H9 (cell line): ENCODE measurements at regions not wholly inside any gene's neighbourhood (a gene's known extent, or its start where the extent isn't known, plus 50 kb on each side); places are given as distances from the start of the nearest gene placed in this dataset.

Source experiments
- DNase-seq: peaks from one replicate; pipeline ENCODE4 v3.0.0-alpha.2; 2017
- H2AFZ ChIP-seq: one replicate; pipeline ENCODE4 v1.6.1; 2013; ENCODE audit warnings: mild to moderate bottlenecking, low read length, control low read depth, moderate library complexity
- H2AK5ac ChIP-seq: 2 replicates; pipeline ENCODE4 v1.6.1; 2013; ENCODE audit warnings: low read length, control low read depth, mixed read lengths; ENCODE audit not compliant: insufficient read length
- H2BK120ac ChIP-seq: one replicate; pipeline ENCODE4 v1.6.1; 2013; ENCODE audit warnings: low read depth, mild to moderate bottlenecking, low read length, control low read depth, inconsistent platforms; ENCODE audit not compliant: poor library complexity, severe bottlenecking
- H2BK12ac ChIP-seq: 2 replicates; pipeline ENCODE4 v1.6.1; 2013; ENCODE audit warnings: low read length, control low read depth, mixed read lengths, low read depth; ENCODE audit not compliant: insufficient read length
- H2BK15ac ChIP-seq: 2 replicates; pipeline ENCODE4 v1.6.1; 2013; ENCODE audit warnings: low read depth, low read length, control low read depth
- H2BK20ac ChIP-seq: one replicate; pipeline ENCODE4 v1.6.1; 2013; ENCODE audit warnings: low read depth, mild to moderate bottlenecking, low read length, control low read depth, inconsistent platforms; ENCODE audit not compliant: poor library complexity, severe bottlenecking
- H2BK5ac ChIP-seq: 2 replicates; pipeline ENCODE4 v1.6.1; 2013; ENCODE audit warnings: low read length, control low read depth, mixed read lengths; ENCODE audit not compliant: insufficient read length
- H3K14ac ChIP-seq: 2 replicates; pipeline ENCODE4 v1.6.1; 2013; ENCODE audit warnings: low read length, control low read depth; ENCODE audit not compliant: insufficient read depth
- H3K18ac ChIP-seq: 2 replicates; pipeline ENCODE4 v1.6.1; 2013; ENCODE audit warnings: low read depth, mild to moderate bottlenecking, mixed read lengths, low read length, control low read depth; ENCODE audit not compliant: insufficient read length
- H3K23ac ChIP-seq: 2 replicates; pipeline ENCODE4 v1.6.1; 2013; ENCODE audit warnings: low read length, control low read depth, mixed read lengths, low read depth; ENCODE audit not compliant: insufficient read length
- H3K23me2 ChIP-seq: 2 replicates; pipeline ENCODE4 v1.6.1; 2013; ENCODE audit warnings: low read depth, mild to moderate bottlenecking, mixed read lengths, low read length, control low read depth; ENCODE audit not compliant: insufficient read length, poor library complexity, severe bottlenecking
- H3K27ac ChIP-seq: 2 replicates; pipeline ENCODE4 v1.5.1; 2013; ENCODE audit warnings: low read length, control low read depth, mixed read lengths, low read depth; ENCODE audit not compliant: insufficient read length
- H3K27me3 ChIP-seq: 2 replicates; pipeline ENCODE4 v1.6.1; 2013; ENCODE audit warnings: low read length, control low read depth, inconsistent platforms; ENCODE audit not compliant: insufficient read depth
- H3K4ac ChIP-seq: 2 replicates; pipeline ENCODE4 v1.6.1; 2013; ENCODE audit warnings: low read depth, mild to moderate bottlenecking, control low read depth, inconsistent platforms, low read length, moderate library complexity
- H3K4me1 ChIP-seq: 2 replicates; pipeline ENCODE4 v1.6.1; 2013; ENCODE audit warnings: low read length, control low read depth, inconsistent platforms; ENCODE audit not compliant: insufficient read depth
- H3K4me2 ChIP-seq: 2 replicates; pipeline ENCODE4 v1.6.1; 2013; ENCODE audit warnings: low read length, control low read depth, mixed read lengths; ENCODE audit not compliant: insufficient read length, insufficient read depth
- H3K56ac ChIP-seq: 2 replicates; pipeline ENCODE4 v1.6.1; 2013; ENCODE audit warnings: low read depth, mild to moderate bottlenecking, mixed read lengths, low read length, control low read depth; ENCODE audit not compliant: insufficient read length
- H3K79me1 ChIP-seq: 2 replicates; pipeline ENCODE4 v1.6.1; 2013; ENCODE audit warnings: low read depth, mild to moderate bottlenecking, moderate library complexity, low read length, control low read depth, inconsistent platforms; ENCODE audit not compliant: insufficient read depth, poor library complexity, severe bottlenecking
- H3K79me2 ChIP-seq: 2 replicates; pipeline ENCODE4 v1.6.1; 2013; ENCODE audit warnings: low read length, control low read depth, inconsistent platforms; ENCODE audit not compliant: insufficient read depth
- H3K9ac ChIP-seq: 2 replicates; pipeline ENCODE4 v1.6.1; 2013; ENCODE audit warnings: low read length, control low read depth, mixed read lengths; ENCODE audit not compliant: insufficient read length; ENCODE audit errors: extremely low read depth
- H3K9me3 ChIP-seq: one replicate; pipeline ENCODE4 v1.6.1; 2013; ENCODE audit warnings: low read depth, low read length, inconsistent platforms; ENCODE audit not compliant: control insufficient read depth
- H3T11ph ChIP-seq: one replicate; pipeline ENCODE4 v1.6.1; 2013; ENCODE audit warnings: mild to moderate bottlenecking, low read length, control low read depth, inconsistent platforms
- H4K20me1 ChIP-seq: one replicate; pipeline ENCODE4 v1.6.1; 2013; ENCODE audit not compliant: control insufficient read depth, insufficient read length, insufficient read depth
- H4K5ac ChIP-seq: 2 replicates; pipeline ENCODE4 v1.6.1; 2013; ENCODE audit warnings: low read depth, mild to moderate bottlenecking, mixed read lengths, low read length, control low read depth; ENCODE audit not compliant: insufficient read length
- H4K8ac ChIP-seq: replicated peaks from 2 replicates; pipeline ENCODE4 v1.6.1; 2013; ENCODE audit warnings: low read length, control low read depth, mixed read lengths, low read depth; ENCODE audit not compliant: insufficient read length
- H4K91ac ChIP-seq: 2 replicates; pipeline ENCODE4 v1.6.1; 2013; ENCODE audit warnings: low read depth, mild to moderate bottlenecking, moderate library complexity, mixed read lengths, low read length, control low read depth; ENCODE audit not compliant: insufficient read length
- H3K27ac Mint-ChIP-seq, 3 experiments: 2 replicates in 2 of 3; 3 replicates in 1 of 3; pipeline ENCODE4 v1.8.0; 2020 to 2021; ENCODE audit warnings: mixed read lengths in 3 of 3, mild to moderate bottlenecking in 1 of 3, moderate library complexity in 1 of 3
- H3K27me3 Mint-ChIP-seq: 2 replicates; pipeline ENCODE4 v1.8.0; 2021; ENCODE audit warnings: low read depth, mild to moderate bottlenecking, moderate library complexity, mixed read lengths
- H3K36me3 Mint-ChIP-seq, 3 experiments: 2 replicates in 2 of 3; 3 replicates in 1 of 3; pipeline ENCODE4 v1.8.0; 2020 to 2021; ENCODE audit warnings: low read depth in 3 of 3, mixed read lengths in 3 of 3; ENCODE audit not compliant: insufficient read depth in 1 of 3
- H3K4me1 Mint-ChIP-seq, 2 experiments: 2 replicates each; pipeline ENCODE4 v1.8.0; 2020; ENCODE audit warnings: mixed read lengths in 2 of 2
- H3K4me3 Mint-ChIP-seq, 2 experiments: 2 replicates in 1 of 2; 3 replicates in 1 of 2; pipeline ENCODE4 v1.8.0; 2020 to 2021; ENCODE audit warnings: mild to moderate bottlenecking in 2 of 2, mixed read lengths in 2 of 2, moderate library complexity in 1 of 2
- H3K9me3 Mint-ChIP-seq, 2 experiments: 2 replicates in 1 of 2; 3 replicates in 1 of 2; pipeline ENCODE4 v1.8.0; 2020; ENCODE audit warnings: mild to moderate bottlenecking in 2 of 2, mixed read lengths in 2 of 2, moderate library complexity in 1 of 2
- CTCF ChIP-seq: fragments of 200-600 bp; sonication (generic); conservative IDR thresholded peaks from 3 replicates; pipeline ENCODE4 v1.8.0; 2021; ENCODE audit warnings: antibody characterized with exemption, mild to moderate bottlenecking
- WGBS: extraction: QIAGEN DNeasy Blood & Tissue Kit; methylation state at CpG from one replicate; pipeline ENCODE4 v1.1.7; 2013; ENCODE audit warnings: missing lambda C conversion rate, low lambda C conversion rate, mixed read lengths; ENCODE audit not compliant: insufficient read length; ENCODE audit errors: extremely low coverage; 5-methylcytosine and 5-hydroxymethylcytosine counted together

GRCh38 chr1:192477630-192478029 lies 97.9 kb upstream of the RGS1 start:
- Histone ChIP-seq H3K14ac (no peak overlapping the region), H4K91ac (no peak overlapping the region), H2BK120ac (no peak overlapping the region), H3K18ac (no peak overlapping the region), H3K56ac (no peak overlapping the region), H3K23me2 (no peaks in the 10 kb centered on the region), H4K20me1 (no peaks in the 10 kb centered on the region), H3K23ac (no peak overlapping the region), H3T11ph (no peak overlapping the region), H3K27ac (no peak overlapping the region), H2BK15ac (no peak overlapping the region), H3K4me2 (no peak overlapping the region), H2AK5ac (no peak overlapping the region), H3K4me1 (no peaks in the 10 kb centered on the region), H4K8ac (no peak overlapping the region), H3K79me2 (no peaks in the 10 kb centered on the region), H2AFZ (no peak overlapping the region), H2BK20ac (no peak overlapping the region), H3K9me3 (no peaks in the 10 kb centered on the region), H3K79me1 (no peaks in the 10 kb centered on the region), H4K5ac (no peak overlapping the region), H3K9ac (no peak overlapping the region), H3K27me3 (no peaks in the 10 kb centered on the region), H3K4ac (no peak overlapping the region), H2BK12ac (no peak overlapping the region), H2BK5ac (no peak overlapping the region)
- no CpG with 5 or more reads among the region's 2 CpGs for WGBS
- Mint-ChIP-seq H3K4me1 (no peaks in the 10 kb centered on the region), H3K27me3 (no peaks in the 10 kb centered on the region), H3K9me3 (no peaks in the 10 kb centered on the region; a peak in 1 of 5 replicates), H3K36me3 (no peaks in the 10 kb centered on the region), H3K4me3 (no peak overlapping the region), H3K27ac (no peak overlapping the region)
- peak; percentile 62 for TF ChIP-seq CTCF
- no peak for DNase-seq
